K562 (cell line): ENCODE measurements at regions not wholly inside any gene's neighbourhood (a gene's known extent, or its start where the extent isn't known, plus 50 kb on each side); places are given as distances from the start of the nearest gene placed in this dataset.
A peak's percentile ranks its signal among the peaks of the same experiment; 100 is the strongest.

Experiments
- CEBPG ChIP-seq, 3 experiments: fragments of 200-800 bp in 1 of 3; sonication (Bioruptor generic) in 1 of 3; sonication (generic) in 1 of 3; formaldehyde crosslinking in 1 of 3; IDR thresholded peaks in 2 of 3; conservative IDR thresholded peaks in 1 of 3; 2 replicates each; pipeline versions ENCODE4 v1.6.1 to v1.8.0; 2016 to 2022; ENCODE audit warnings: missing compliant biosample characterization in 2 of 3, missing genetic modification characterization in 2 of 3, mild to moderate bottlenecking in 1 of 3, missing genetic modification reagents in 1 of 3
- EGR1 ChIP-seq: fragments of 450-650 bp; conservative IDR thresholded peaks from 2 replicates; pipeline ENCODE4 v1.6.1; 2017; ENCODE audit warnings: mild to moderate bottlenecking
- GATAD2B ChIP-seq: fragments of 450-650 bp; IDR thresholded peaks from 2 replicates; pipeline ENCODE4 v1.6.1; 2017; ENCODE audit warnings: mild to moderate bottlenecking, borderline replicate concordance
- KDM1A ChIP-seq, 2 experiments: fragments of 450-650 bp; IDR thresholded peaks; 2 replicates each; pipeline ENCODE4 v1.6.1; 2016; ENCODE audit warnings: mild to moderate bottlenecking in 2 of 2
- SP1 ChIP-seq: sonication (generic); formaldehyde crosslinking; IDR thresholded peaks from 2 replicates; pipeline ENCODE4 v1.8.1; 2022; ENCODE audit warnings: mild to moderate bottlenecking, missing genetic modification reagents
- ZNF316 ChIP-seq: fragments of 450-650 bp; IDR thresholded peaks from 2 replicates; pipeline ENCODE4 v1.6.1; 2016
- ZNF695 ChIP-seq: fragments of 450-650 bp; formaldehyde crosslinking; IDR thresholded peaks from 2 replicates; pipeline ENCODE4 v1.4.0; 2020; ENCODE audit warnings: mild to moderate bottlenecking, moderate library complexity
- TF ChIP-seq, protein P1 (sequence below), 2 experiments: IDR thresholded peaks; 2 replicates each; pipeline ENCODE4 v1.6.1; 2012; ENCODE audit warnings: improper control_type of control experiment in 2 of 2, low read depth in 2 of 2, low read length in 2 of 2, borderline replicate concordance in 1 of 2
- TF ChIP-seq, protein P2 (sequence below), 2 experiments: fragments of 450-650 bp; IDR thresholded peaks; 2 replicates each; pipeline ENCODE4 v1.6.1; 2016; ENCODE audit warnings: mild to moderate bottlenecking in 2 of 2, borderline replicate concordance in 1 of 2, low read depth in 1 of 2, moderate library complexity in 1 of 2

DNA sequence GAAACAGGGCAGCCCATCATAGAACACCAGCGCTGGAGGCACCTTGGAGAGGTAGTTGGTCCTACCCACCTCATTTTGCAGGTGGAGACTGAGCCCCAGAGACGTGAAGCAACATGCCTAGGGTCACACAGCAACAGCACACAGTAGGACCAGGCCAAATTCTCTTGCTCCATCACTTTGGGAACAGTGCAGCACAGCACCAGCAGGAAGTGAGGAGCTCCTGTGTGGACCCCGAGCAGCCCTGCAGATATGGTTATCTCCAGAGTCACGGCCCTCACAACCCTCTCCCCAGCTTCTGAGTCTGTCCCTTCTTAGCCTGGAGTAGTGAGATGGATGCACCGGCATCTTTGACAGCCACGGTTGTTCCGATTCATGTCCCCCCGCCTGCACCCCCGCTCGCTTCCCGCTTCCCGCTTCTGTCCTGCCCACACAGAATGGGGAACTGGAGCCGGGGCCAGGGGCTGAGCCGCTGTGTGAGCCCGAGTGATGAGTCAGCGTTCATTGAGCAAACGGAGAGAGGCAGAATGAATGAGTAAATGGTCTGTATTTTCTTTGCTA lies 72.6 kb upstream of the DUSP22 start (continued):
- no peak for TF ChIP-seq CEBPG (CRISPR knock-in tag; IDR thresholded peaks at IDR 0.05)
- 0 out of 4 replicates have a peak, but pooled peaks of 1 of the 2 experiments have one; percentile 22 for TF ChIP-seq CEBPG (tag; conservative IDR thresholded peaks at IDR 0.05 in 1 of 2, IDR thresholded peaks at IDR 0.05 in 1 of 2)
- TF ChIP-seq, protein P1, sequence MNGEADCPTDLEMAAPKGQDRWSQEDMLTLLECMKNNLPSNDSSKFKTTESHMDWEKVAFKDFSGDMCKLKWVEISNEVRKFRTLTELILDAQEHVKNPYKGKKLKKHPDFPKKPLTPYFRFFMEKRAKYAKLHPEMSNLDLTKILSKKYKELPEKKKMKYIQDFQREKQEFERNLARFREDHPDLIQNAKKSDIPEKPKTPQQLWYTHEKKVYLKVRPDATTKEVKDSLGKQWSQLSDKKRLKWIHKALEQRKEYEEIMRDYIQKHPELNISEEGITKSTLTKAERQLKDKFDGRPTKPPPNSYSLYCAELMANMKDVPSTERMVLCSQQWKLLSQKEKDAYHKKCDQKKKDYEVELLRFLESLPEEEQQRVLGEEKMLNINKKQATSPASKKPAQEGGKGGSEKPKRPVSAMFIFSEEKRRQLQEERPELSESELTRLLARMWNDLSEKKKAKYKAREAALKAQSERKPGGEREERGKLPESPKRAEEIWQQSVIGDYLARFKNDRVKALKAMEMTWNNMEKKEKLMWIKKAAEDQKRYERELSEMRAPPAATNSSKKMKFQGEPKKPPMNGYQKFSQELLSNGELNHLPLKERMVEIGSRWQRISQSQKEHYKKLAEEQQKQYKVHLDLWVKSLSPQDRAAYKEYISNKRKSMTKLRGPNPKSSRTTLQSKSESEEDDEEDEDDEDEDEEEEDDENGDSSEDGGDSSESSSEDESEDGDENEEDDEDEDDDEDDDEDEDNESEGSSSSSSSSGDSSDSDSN (IDR thresholded peaks at IDR 0.05; ENCODE audit: borderline replicate concordance in 1 of 2, low read depth in 2 of 2, low read length in 2 of 2), result 0 out of 4 replicates have a peak, but pooled peaks of 1 of the 2 experiments have one; percentile 48
- no peak for TF ChIP-seq GATAD2B
- TF ChIP-seq, protein P2, sequence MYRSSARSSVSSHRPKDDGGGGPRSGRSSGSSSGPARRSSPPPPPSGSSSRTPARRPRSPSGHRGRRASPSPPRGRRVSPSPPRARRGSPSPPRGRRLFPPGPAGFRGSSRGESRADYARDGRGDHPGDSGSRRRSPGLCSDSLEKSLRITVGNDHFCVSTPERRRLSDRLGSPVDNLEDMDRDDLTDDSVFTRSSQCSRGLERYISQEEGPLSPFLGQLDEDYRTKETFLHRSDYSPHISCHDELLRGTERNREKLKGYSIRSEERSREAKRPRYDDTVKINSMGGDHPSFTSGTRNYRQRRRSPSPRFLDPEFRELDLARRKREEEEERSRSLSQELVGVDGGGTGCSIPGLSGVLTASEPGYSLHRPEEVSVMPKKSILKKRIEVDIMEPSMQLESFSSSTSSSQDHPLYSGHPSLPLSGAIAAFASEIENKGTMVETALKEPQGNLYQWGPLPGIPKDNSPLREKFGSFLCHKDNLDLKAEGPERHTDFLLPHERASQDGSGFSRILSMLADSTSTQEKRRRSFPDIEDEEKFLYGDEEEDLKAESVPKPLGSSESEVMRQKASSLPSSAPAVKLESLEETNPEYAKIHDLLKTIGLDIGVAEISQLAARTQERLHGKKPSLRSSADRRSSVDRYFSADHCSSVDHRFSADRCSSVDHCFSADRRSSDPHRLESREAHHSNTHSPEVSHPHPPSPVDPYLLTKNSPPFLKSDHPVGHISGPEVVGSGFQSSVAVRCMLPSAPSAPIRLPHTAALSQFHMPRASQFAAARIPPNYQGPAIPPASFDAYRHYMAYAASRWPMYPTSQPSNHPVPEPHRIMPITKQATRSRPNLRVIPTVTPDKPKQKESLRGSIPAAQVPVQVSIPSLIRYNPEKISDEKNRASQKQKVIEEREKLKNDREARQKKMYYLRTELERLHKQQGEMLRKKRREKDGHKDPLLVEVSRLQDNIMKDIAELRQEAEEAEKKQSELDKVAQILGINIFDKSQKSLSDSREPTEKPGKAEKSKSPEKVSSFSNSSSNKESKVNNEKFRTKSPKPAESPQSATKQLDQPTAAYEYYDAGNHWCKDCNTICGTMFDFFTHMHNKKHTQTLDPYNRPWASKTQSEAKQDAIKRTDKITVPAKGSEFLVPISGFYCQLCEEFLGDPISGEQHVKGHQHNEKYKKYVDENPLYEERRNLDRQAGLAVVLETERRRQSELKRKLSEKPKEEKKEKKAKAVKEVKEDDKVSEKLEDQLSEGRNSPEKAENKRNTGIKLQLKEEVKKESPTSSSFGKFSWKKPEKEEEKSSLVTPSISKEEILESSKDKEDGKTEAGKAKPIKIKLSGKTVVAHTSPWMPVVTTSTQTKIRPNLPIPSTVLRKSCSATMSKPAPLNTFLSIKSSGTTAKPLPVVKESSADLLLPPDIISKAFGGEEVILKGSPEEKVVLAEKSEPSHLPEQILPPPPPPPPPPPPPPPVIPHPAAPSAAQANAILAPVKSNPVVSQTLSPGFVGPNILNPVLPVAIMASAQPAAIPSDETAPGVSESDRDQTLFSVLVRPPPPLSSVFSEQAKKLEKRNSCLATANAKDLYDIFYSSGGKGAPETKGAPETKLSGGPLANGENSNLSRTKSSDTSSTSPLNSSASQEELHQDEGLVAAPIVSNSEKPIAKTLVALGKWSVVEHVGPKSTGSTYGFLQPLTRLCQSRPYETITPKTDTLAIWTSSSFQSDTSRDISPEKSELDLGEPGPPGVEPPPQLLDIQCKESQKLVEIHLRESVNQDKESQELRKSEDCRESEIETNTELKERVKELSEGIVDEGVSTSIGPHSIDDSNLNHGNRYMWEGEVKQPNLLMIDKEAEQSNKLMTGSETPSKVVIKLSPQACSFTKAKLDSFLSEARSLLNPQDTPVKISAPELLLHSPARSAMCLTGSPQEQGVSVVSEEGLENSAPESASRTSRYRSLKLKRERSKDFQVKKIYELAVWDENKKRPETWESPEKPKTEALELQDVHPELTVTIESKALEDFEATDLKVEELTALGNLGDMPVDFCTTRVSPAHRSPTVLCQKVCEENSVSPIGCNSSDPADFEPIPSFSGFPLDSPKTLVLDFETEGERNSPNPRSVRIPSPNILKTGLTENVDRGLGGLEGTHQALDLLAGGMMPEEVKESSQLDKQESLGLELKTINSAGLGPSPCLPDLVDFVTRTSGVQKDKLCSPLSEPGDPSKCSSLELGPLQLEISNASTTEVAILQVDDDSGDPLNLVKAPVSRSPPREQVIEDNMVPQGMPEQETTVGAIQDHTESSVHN (IDR thresholded peaks at IDR 0.05; ENCODE audit: borderline replicate concordance in 1 of 2, low read depth in 1 of 2), result no peak
- no peak for TF ChIP-seq ZNF695
- TF ChIP-seq EGR1, result peak; percentile 50
- TF ChIP-seq SP1, result no peak
- TF ChIP-seq ZNF316, result peak; percentile 98
- TF ChIP-seq KDM1A (IDR thresholded peaks at IDR 0.05), result 0 out of 4 replicates have a peak, but pooled peaks of 1 of the 2 experiments have one; percentile 11
